Right renal pelvis (tissue), 4 donors: ENCODE measurements at regions not wholly inside any gene's neighbourhood (a gene's known extent, or its start where the extent isn't known, plus 50 kb on each side); places are given as distances from the start of the nearest gene placed in this dataset.
A peak's percentile ranks its signal among the peaks of the same experiment; 100 is the strongest.

Source experiments
- DNase-seq, 4 donors: peaks; one replicate each; pipeline ENCODE4 v3.0.0-alpha.2; 2013; ENCODE audit warnings: low read depth in 4 of 4, low spot score in 3 of 4, missing footprints in 1 of 4

GRCh38 chr4:128371876-128372275 is 84.3 kb upstream of the PGRMC2 start:
- DNase-seq = no peak

- no peak for DNase-seq
These were observed 83.6 kb upstream of the PGRMC2 start for GRCh38 chr4:128371001-128371777.

GRCh38 chr4:128366212-128366611 is 78.6 kb upstream of the PGRMC2 start:
- no peak for DNase-seq

- DNase-seq = no peak
These were observed 77.0 kb upstream of the PGRMC2 start for GRCh38 chr4:128364565-128364964.

GRCh38 chr4:128363966-128364365 is 76.4 kb upstream of the PGRMC2 start:
- no peak for DNase-seq

GRCh38 chr4:128362760-128363159 is 75.1 kb upstream of the PGRMC2 start:
- DNase-seq = no peak

- DNase-seq = no peak
These were observed 71.8 kb upstream of the PGRMC2 start for GRCh38 chr4:128359422-128359821.

- DNase-seq = no peak
These were observed 71.3 kb upstream of the PGRMC2 start for GRCh38 chr4:128358913-128359279.

- no peak for DNase-seq
These were observed 70.8 kb upstream of the PGRMC2 start for GRCh38 chr4:128358231-128358912.

- no peak for DNase-seq
These were observed 69.7 kb upstream of the PGRMC2 start for GRCh38 chr4:128357286-128357685.

- DNase-seq = no peak
These were observed 67.7 kb upstream of the PGRMC2 start for GRCh38 chr4:128355305-128355704.

GRCh38 chr4:128354205-128354821 is 66.7 kb upstream of the PGRMC2 start:
- peak in 3 of 4 donors; percentile 25 to 43 (median 28) for DNase-seq

GRCh38 chr4:128353791-128354190 is 66.2 kb upstream of the PGRMC2 start:
- no peak for DNase-seq

- no peak for DNase-seq
These were observed 63.9 kb upstream of the PGRMC2 start for GRCh38 chr4:128351502-128351901.

GRCh38 chr4:128350449-128351045 is 62.9 kb upstream of the PGRMC2 start:
- DNase-seq = no peak

- DNase-seq = no peak
These were observed 62.3 kb upstream of the PGRMC2 start for GRCh38 chr4:128349921-128350320.

- no peak for DNase-seq
These were observed 60.5 kb upstream of the PGRMC2 start for GRCh38 chr4:128347930-128348660.

GRCh38 chr4:128347175-128347868 is 59.7 kb upstream of the PGRMC2 start:
- no peak for DNase-seq

GRCh38 chr4:128346054-128346716 is 58.6 kb upstream of the PGRMC2 start:
- DNase-seq = no peak

- no peak for DNase-seq
These were observed 58.0 kb upstream of the PGRMC2 start for GRCh38 chr4:128345650-128346049.
